ENCODE measurements at regions not wholly inside any gene's neighbourhood (a gene's known extent, or its start where the extent isn't known, plus 50 kb on each side); places are given as distances from the start of the nearest gene placed in this dataset.

DNA sequence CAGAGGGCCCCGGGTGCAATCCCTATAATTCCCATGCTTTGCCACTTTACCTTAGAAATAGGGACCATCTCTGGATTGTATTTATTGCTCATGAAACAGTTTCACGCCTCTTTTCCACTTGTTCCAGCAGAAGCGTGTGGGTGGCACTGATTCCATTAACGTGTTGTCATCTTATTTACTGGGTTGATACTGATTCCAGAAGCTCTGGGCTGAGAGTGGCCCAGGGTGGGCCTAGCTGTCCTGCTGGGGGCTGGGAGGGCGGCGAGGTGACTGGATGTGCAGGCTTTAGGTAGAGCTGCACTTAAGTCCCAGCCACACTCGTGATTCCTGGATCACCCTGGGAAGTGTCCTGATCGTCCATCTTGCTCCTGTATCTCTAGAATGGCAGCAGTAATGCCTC lies 155.0 kb downstream of the TEX29 start:
- TF ChIP-seq POLR2AphosphoS5 (IDR thresholded peaks at IDR 0.05; ENCODE audit: low read depth) (no peak), EZH2phosphoT487 (IDR thresholded peaks at IDR 0.05; ENCODE audit: unreplicated experiment) (no peak), EZH2 (IDR thresholded peaks at IDR 0.05; ENCODE audit: low read depth, unreplicated experiment) (no peak), JUNB (IDR thresholded peaks at IDR 0.05; ENCODE audit: unreplicated experiment) (no peak), STAT1 (IDR thresholded peaks at IDR 0.05; ENCODE audit: unreplicated experiment) (no peak)
- TF ChIP-seq, protein P1, sequence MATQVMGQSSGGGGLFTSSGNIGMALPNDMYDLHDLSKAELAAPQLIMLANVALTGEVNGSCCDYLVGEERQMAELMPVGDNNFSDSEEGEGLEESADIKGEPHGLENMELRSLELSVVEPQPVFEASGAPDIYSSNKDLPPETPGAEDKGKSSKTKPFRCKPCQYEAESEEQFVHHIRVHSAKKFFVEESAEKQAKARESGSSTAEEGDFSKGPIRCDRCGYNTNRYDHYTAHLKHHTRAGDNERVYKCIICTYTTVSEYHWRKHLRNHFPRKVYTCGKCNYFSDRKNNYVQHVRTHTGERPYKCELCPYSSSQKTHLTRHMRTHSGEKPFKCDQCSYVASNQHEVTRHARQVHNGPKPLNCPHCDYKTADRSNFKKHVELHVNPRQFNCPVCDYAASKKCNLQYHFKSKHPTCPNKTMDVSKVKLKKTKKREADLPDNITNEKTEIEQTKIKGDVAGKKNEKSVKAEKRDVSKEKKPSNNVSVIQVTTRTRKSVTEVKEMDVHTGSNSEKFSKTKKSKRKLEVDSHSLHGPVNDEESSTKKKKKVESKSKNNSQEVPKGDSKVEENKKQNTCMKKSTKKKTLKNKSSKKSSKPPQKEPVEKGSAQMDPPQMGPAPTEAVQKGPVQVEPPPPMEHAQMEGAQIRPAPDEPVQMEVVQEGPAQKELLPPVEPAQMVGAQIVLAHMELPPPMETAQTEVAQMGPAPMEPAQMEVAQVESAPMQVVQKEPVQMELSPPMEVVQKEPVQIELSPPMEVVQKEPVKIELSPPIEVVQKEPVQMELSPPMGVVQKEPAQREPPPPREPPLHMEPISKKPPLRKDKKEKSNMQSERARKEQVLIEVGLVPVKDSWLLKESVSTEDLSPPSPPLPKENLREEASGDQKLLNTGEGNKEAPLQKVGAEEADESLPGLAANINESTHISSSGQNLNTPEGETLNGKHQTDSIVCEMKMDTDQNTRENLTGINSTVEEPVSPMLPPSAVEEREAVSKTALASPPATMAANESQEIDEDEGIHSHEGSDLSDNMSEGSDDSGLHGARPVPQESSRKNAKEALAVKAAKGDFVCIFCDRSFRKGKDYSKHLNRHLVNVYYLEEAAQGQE (IDR thresholded peaks at IDR 0.05; ENCODE audit: unreplicated experiment): no peak
- TF ChIP-seq, protein P2, sequence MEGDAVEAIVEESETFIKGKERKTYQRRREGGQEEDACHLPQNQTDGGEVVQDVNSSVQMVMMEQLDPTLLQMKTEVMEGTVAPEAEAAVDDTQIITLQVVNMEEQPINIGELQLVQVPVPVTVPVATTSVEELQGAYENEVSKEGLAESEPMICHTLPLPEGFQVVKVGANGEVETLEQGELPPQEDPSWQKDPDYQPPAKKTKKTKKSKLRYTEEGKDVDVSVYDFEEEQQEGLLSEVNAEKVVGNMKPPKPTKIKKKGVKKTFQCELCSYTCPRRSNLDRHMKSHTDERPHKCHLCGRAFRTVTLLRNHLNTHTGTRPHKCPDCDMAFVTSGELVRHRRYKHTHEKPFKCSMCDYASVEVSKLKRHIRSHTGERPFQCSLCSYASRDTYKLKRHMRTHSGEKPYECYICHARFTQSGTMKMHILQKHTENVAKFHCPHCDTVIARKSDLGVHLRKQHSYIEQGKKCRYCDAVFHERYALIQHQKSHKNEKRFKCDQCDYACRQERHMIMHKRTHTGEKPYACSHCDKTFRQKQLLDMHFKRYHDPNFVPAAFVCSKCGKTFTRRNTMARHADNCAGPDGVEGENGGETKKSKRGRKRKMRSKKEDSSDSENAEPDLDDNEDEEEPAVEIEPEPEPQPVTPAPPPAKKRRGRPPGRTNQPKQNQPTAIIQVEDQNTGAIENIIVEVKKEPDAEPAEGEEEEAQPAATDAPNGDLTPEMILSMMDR (conservative IDR thresholded peaks at IDR 0.05; ENCODE audit: low read depth in 2 of 2): no peak

All from GM23338 (cell line).